ENCODE measurements at regions not wholly inside any gene's neighbourhood (a gene's known extent, or its start where the extent isn't known, plus 50 kb on each side); places are given as distances from the start of the nearest gene placed in this dataset.

- Histone ChIP-seq H3K27ac (ENCODE audit: low read depth in 1 of 2, low read length in 2 of 2) (no peak overlapping the region), H3K27me3 (ENCODE audit: control insufficient read depth in 4 of 4, insufficient read depth in 4 of 4, low read length in 3 of 4) (no peaks in the 10 kb centered on the region), H3K9me3 (ENCODE audit: control insufficient read depth in 4 of 4, low read length in 3 of 4) (no peaks in the 10 kb centered on the region), H3K4me1 (ENCODE audit: control insufficient read depth in 4 of 4, insufficient read depth in 4 of 4, low read length in 3 of 4) (no peaks in the 10 kb centered on the region), H3K36me3 (ENCODE audit: control insufficient read depth in 4 of 4, insufficient read depth in 3 of 4, low read depth in 1 of 4, low read length in 3 of 4) (no peaks in the 10 kb centered on the region), H3K4me3 (ENCODE audit: low read depth in 1 of 3, low read length in 3 of 3) (no peak overlapping the region), H3K9ac (ENCODE audit: low read depth in 1 of 2, low read length in 2 of 2) (no peak overlapping the region)
- DNase-seq (ENCODE audit: low spot score): no peak
- TF ChIP-seq FOXA1 (IDR thresholded peaks at IDR 0.05): no peak
- TF ChIP-seq FOXA2 (IDR thresholded peaks at IDR 0.05): no peak
- TF ChIP-seq YY1 (IDR thresholded peaks at IDR 0.05): no peak
- no peak for TF ChIP-seq RXRA (IDR thresholded peaks at IDR 0.05)
- no peak for TF ChIP-seq HNF4A (conservative IDR thresholded peaks at IDR 0.05)
- TF ChIP-seq REST (IDR thresholded peaks at IDR 0.05): no peak
- TF ChIP-seq ATF3 (IDR thresholded peaks at IDR 0.05): no peak
- TF ChIP-seq GABPA (IDR thresholded peaks at IDR 0.05 in 1 of 2, conservative IDR thresholded peaks at IDR 0.05 in 1 of 2): no peak
- no peak for TF ChIP-seq CTCF (IDR thresholded peaks at IDR 0.05; ENCODE audit: low read depth, low read length, missing input control)
- 77% methylated on average over 7 of the region's 7 CpGs for WGBS
Observed at GRCh38 chr10:129273860-129274259, 193.2 kb upstream of the MGMT start.

- no peak overlapping the region for H3K27ac ChIP-seq (ENCODE audit: low read depth in 1 of 2, low read length in 2 of 2)
Observed at GRCh38 chr10:129274748-129275474, 192.1 kb upstream of the MGMT start.

More at GRCh38 chr10:129274748-129275474, 192.1 kb upstream of the MGMT start:
- Histone ChIP-seq H3K27me3 (ENCODE audit: control insufficient read depth in 4 of 4, insufficient read depth in 4 of 4, low read length in 3 of 4) (no peaks in the 10 kb centered on the region), H3K36me3 (ENCODE audit: control insufficient read depth in 4 of 4, insufficient read depth in 3 of 4, low read depth in 1 of 4, low read length in 3 of 4) (no peaks in the 10 kb centered on the region), H3K4me1 (ENCODE audit: control insufficient read depth in 4 of 4, insufficient read depth in 4 of 4, low read length in 3 of 4) (no peaks in the 10 kb centered on the region), H3K9me3 (ENCODE audit: control insufficient read depth in 4 of 4, low read length in 3 of 4) (no peaks in the 10 kb centered on the region), H3K4me3 (ENCODE audit: low read depth in 1 of 3, low read length in 3 of 3) (no peak overlapping the region), H3K9ac (ENCODE audit: low read depth in 1 of 2, low read length in 2 of 2) (no peak overlapping the region)
- 73% methylated on average over 10 of the region's 10 CpGs for WGBS
- TF ChIP-seq REST (IDR thresholded peaks at IDR 0.05) (no peak), MAX (IDR thresholded peaks at IDR 0.05) (no peak), GABPA (IDR thresholded peaks at IDR 0.05 in 1 of 2, conservative IDR thresholded peaks at IDR 0.05 in 1 of 2) (no peak), ZBTB33 (IDR thresholded peaks at IDR 0.05) (no peak), RAD21 (IDR thresholded peaks at IDR 0.05) (no peak), YY1 (IDR thresholded peaks at IDR 0.05) (no peak)
- no peak for DNase-seq (ENCODE audit: low spot score)

Data from liver (tissue), 8 donors.